GM06990 (cell line): ENCODE measurements at regions not wholly inside any gene's neighbourhood (a gene's known extent, or its start where the extent isn't known, plus 50 kb on each side); places are given as distances from the start of the nearest gene placed in this dataset.

Experiments used
- DNase-seq: peaks from one replicate; pipeline ENCODE4 v3.0.0-alpha.2; 2011; ENCODE audit not compliant: insufficient read length; ENCODE audit errors: extremely low read depth
- H3K27me3 ChIP-seq: replicated peaks from 2 replicates; pipeline ENCODE4 v1.6.0; 2011; ENCODE audit warnings: low read length; ENCODE audit not compliant: control insufficient read depth, insufficient read depth
- H3K36me3 ChIP-seq: 2 replicates; pipeline ENCODE4 v1.5.1; 2011; ENCODE audit warnings: low read length; ENCODE audit not compliant: control insufficient read depth, insufficient read depth
- H3K4me3 ChIP-seq: replicated peaks from 2 replicates; pipeline ENCODE4 v1.5.1; 2011; ENCODE audit warnings: low read depth, mild to moderate bottlenecking, control low read depth, low read length
- TF ChIP-seq, protein P1 (sequence below): IDR thresholded peaks from 2 replicates; pipeline ENCODE4 v1.5.1; 2011; ENCODE audit warnings: low read length, control low read depth, mild to moderate bottlenecking, inconsistent platforms; ENCODE audit not compliant: insufficient read depth, poor library complexity, severe bottlenecking

DNA sequence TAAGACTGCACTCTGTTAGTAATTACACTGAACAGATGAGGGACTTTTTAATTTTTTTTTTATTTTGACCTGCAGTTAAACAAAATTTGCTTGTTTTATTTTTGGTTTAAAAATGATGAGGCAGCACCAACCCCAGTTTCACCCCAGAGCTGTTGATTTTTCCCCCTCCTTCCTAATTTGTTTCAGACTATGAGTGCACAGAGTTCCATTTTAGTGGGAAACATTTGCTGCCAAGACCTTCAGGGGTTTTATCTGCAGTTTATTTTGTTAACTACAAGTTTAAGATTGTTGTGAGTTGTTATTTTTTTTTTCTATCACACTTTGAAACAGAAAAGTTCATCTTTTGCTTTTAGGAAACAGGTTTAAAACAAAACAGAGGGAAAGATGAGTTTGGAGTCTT, 455.9 kb upstream of the NR2F2 start:
- H3K27me3 ChIP-seq: no peaks in the 10 kb centered on the region
- H3K36me3 ChIP-seq: no peaks in the 10 kb centered on the region
- TF ChIP-seq, protein P1, sequence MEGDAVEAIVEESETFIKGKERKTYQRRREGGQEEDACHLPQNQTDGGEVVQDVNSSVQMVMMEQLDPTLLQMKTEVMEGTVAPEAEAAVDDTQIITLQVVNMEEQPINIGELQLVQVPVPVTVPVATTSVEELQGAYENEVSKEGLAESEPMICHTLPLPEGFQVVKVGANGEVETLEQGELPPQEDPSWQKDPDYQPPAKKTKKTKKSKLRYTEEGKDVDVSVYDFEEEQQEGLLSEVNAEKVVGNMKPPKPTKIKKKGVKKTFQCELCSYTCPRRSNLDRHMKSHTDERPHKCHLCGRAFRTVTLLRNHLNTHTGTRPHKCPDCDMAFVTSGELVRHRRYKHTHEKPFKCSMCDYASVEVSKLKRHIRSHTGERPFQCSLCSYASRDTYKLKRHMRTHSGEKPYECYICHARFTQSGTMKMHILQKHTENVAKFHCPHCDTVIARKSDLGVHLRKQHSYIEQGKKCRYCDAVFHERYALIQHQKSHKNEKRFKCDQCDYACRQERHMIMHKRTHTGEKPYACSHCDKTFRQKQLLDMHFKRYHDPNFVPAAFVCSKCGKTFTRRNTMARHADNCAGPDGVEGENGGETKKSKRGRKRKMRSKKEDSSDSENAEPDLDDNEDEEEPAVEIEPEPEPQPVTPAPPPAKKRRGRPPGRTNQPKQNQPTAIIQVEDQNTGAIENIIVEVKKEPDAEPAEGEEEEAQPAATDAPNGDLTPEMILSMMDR: no peak
- DNase-seq: no peak
- no peak overlapping the region for H3K4me3 ChIP-seq

DNA sequence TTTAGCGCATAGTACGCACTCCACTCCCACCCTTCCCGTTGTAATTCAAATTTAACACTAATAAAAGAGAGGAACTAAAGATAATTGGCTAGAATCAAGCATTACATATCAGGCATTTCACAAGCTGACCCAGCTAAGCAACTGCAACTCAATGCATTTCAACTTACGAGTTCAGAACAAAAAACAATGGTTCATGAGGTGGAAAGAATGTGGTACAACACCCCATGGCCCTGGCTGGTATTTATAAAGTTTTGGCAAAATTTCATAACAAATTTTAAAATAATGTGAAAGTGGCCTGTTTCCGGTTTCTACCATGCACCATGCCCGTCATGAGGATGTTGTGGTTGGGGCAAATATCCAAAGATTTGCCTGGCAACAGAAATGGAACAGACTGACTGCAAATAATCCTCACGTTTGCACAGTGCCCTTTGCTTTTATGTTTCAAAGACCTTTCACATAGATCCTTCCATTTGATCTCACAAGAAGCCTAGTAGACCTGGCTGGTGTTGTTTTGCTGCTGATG, 455.3 kb upstream of the NR2F2 start:
- TF ChIP-seq, protein P1: no peak
- DNase-seq: no peak
- no peaks in the 10 kb centered on the region for H3K27me3 ChIP-seq
- H3K4me3 ChIP-seq: no peak overlapping the region
- no peaks in the 10 kb centered on the region for H3K36me3 ChIP-seq

DNA sequence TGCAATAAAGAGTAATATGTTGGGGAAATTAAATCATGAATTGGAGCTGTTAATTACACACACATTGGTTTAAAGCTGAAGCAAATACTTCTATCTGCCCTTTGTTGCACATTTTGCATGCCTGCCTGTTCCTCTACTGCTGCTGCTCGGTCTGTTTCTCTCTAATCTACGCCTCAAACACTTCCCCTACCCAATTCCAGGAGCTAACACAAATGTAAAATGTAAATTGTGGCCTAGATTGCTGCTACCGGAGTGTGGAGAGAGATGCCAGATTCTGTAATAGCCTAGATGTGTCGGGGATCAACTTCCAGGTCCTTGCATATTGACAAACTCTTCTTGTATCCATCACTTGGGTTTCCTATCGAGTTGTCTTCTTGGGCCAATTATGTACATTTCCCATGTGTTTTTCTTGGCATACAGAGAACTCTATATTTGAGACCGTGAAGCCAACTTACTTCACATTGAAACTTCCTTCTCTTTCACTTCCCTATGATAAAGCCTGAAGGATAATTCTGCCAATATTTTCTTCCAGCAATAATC, 450.4 kb upstream of the NR2F2 start:
- Histone ChIP-seq H3K36me3 (no peaks in the 10 kb centered on the region), H3K27me3 (no peaks in the 10 kb centered on the region), H3K4me3 (no peak overlapping the region)
- DNase-seq: no peak
- TF ChIP-seq, protein P1: no peak

DNA sequence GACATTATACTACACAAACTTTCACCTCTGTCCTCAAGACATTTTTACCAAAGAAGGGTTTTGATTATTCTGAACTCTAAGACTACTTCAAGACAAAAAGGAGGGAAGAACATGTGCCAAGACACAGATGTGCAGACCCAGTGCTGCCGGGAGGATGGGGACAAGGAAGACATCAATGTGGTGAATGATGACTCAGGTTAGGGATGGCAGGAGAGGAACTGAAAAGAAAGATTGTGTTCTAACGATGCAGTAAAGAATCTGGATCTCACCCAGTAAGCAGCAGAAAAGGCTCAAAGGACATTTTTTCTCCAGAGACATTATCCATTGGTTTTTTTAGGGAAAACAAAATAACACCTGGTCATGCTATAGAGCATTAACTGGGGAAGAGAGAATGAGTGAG, 449.9 kb upstream of the NR2F2 start:
- Histone ChIP-seq H3K27me3 (no peaks in the 10 kb centered on the region), H3K4me3 (no peak overlapping the region), H3K36me3 (no peaks in the 10 kb centered on the region)
- DNase-seq: no peak
- TF ChIP-seq, protein P1: no peak

DNA sequence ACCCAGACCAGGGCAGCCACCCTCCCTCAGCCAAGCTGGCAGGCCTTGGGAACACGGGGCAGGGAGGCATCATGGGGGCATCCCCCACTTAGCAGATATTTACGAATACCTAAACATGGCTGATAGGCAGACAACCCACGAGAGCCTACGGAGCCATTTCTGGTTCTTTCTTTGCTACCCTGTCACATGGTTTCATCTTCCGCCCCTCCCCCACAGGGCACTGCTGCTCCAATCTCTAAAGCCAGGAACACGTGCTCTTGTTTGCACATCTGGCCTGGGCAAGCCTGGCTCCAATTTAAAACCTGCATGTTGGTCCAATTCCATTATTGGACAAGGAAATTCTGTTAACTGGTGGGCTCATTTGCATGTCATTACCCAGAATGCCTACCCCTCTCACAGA, 447.4 kb upstream of the NR2F2 start:
- Histone ChIP-seq H3K36me3 (no peaks in the 10 kb centered on the region), H3K27me3 (no peaks in the 10 kb centered on the region), H3K4me3 (no peak overlapping the region)
- TF ChIP-seq, protein P1: no peak
- DNase-seq: no peak

DNA sequence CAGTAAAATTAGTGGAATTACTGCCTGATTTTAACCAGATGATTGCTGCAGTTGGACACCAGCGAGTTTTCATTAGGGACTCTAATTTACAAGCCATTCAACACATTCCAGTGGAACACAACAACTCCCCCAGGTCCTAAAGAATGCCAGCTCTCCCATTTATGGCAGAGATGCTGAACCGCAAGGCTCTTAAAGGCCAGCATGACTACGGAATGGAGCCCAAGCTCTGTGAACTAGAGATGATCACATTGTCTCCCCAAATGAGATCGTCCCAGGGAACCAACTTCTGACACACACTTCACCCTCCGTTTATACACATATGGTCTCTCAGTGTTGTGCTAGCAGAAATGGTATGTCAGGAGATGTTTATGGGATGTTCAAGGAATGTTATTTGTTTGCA, 446.2 kb upstream of the NR2F2 start:
- Histone ChIP-seq H3K36me3 (no peaks in the 10 kb centered on the region), H3K27me3 (no peaks in the 10 kb centered on the region), H3K4me3 (no peak overlapping the region)
- no peak for DNase-seq
- TF ChIP-seq, protein P1: no peak
